ENCODE measurements at regions not wholly inside any gene's neighbourhood (a gene's known extent, or its start where the extent isn't known, plus 50 kb on each side); places are given as distances from the start of the nearest gene placed in this dataset.

DNA sequence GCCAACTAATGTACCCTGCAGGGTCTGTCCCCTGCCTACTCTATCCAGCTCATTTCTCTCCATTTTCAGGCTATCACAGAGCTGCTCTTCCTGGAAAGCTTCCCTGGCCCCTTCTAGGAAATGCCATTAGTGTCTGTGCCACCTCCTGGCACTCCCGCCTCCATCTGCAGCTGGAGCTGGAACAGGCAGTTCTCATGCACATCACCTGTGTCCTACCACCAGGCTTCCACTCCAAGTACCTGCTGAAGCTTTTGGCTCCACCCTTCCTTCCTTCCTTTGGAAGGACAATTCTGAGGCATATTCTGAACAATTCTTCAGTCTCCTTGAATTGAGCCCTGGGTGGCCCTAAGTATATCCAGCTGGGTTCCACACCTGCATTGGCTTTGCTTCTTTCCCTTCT, 156.2 kb upstream of the ZNF618 start:
- no peaks in the 10 kb centered on the region for H3K36me3 ChIP-seq (ENCODE audit: low read depth)
- TF ChIP-seq, protein P1, sequence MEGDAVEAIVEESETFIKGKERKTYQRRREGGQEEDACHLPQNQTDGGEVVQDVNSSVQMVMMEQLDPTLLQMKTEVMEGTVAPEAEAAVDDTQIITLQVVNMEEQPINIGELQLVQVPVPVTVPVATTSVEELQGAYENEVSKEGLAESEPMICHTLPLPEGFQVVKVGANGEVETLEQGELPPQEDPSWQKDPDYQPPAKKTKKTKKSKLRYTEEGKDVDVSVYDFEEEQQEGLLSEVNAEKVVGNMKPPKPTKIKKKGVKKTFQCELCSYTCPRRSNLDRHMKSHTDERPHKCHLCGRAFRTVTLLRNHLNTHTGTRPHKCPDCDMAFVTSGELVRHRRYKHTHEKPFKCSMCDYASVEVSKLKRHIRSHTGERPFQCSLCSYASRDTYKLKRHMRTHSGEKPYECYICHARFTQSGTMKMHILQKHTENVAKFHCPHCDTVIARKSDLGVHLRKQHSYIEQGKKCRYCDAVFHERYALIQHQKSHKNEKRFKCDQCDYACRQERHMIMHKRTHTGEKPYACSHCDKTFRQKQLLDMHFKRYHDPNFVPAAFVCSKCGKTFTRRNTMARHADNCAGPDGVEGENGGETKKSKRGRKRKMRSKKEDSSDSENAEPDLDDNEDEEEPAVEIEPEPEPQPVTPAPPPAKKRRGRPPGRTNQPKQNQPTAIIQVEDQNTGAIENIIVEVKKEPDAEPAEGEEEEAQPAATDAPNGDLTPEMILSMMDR (IDR thresholded peaks at IDR 0.05), result no peak
- H3K4me3 ChIP-seq, result no peak overlapping the region
- ATAC-seq, result no peak
- intact Hi-C loops (cut with DNase I, micrococcal nuclease), result no loop called here
- H3K9me3 ChIP-seq, result peaks cover 5% of the 10 kb centered on the region
- no peaks in the 10 kb centered on the region for H3K4me1 ChIP-seq (ENCODE audit: low read depth)
- DNase-seq, result no peak

DNA sequence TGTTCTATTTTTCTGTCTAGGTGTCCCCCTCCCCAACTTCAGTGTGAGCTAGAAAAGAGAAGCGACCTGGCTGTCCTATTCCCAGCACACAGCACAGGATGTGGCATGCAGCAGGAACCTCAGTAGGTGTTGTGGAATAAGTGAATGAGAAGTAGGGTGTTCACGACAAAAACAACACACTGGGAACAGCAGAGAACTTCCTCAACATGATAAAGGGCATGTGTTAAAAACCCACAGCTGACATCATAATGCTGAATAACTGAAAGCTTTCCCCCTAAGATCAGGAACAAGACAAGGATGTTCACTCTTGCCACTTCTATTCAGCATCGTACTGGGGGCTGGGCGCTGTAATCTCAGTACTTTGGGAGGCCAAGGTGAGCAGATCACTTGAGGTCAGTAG, 155.6 kb upstream of the ZNF618 start:
- TF ChIP-seq, protein P1 (IDR thresholded peaks at IDR 0.05), result no peak
- no peak overlapping the region for H3K4me3 ChIP-seq
- DNase-seq, result no peak
- H3K9me3 ChIP-seq, result peaks cover 5% of the 10 kb centered on the region
- no peak for ATAC-seq
- intact Hi-C loops (cut with DNase I, micrococcal nuclease), result no loop called here
- no peaks in the 10 kb centered on the region for H3K36me3 ChIP-seq (ENCODE audit: low read depth)
- no peaks in the 10 kb centered on the region for H3K4me1 ChIP-seq (ENCODE audit: low read depth)

DNA sequence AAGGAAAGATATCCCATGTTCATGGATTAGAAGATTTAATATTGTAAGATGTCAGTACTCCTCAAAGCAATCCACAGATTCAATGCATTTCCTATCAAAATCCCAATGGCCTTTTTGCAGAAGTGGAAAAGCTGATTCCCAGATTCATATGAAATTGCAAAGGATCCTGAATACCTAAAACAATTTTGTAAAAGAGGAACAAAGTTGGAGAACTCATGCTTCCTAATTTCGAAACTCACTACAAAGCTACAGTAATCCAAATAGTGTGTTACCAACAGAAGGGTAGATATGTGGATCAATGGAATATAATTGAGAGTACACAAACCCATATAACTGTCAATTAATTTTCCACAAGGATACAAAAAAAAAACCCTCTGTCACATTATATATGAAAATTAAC, 154.3 kb upstream of the ZNF618 start:
- no peaks in the 10 kb centered on the region for H3K4me1 ChIP-seq (ENCODE audit: low read depth)
- no peaks in the 10 kb centered on the region for H3K36me3 ChIP-seq (ENCODE audit: low read depth)
- DNase-seq (no peak), ATAC-seq (no peak)
- TF ChIP-seq, protein P1 (IDR thresholded peaks at IDR 0.05), result no peak
- intact Hi-C loops (cut with DNase I, micrococcal nuclease), result no loop called here
- H3K4me3 ChIP-seq, result no peak overlapping the region
- no peaks in the 10 kb centered on the region for H3K9me3 ChIP-seq

DNA sequence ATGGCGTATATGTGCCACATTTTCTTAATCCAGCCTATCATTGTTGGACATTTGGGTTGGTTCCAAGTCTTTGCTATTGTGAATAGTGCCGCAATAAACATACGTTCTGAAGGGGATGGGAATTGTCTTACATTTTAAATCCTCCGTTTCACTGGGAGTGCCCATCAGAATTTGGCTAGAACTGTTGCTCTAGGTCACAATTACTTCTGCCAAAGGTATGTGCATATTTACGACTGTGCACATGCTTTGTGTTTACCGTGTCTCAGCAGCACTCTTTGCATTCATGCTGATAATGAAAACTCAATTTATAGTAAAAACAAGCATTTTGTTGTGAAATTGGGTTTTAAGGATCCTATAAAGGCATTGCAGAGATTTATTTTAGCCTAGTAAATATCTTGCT, 151.9 kb upstream of the ZNF618 start:
- intact Hi-C loops (cut with DNase I, micrococcal nuclease), result no loop called here
- ATAC-seq (no peak), DNase-seq (no peak)
- TF ChIP-seq, protein P1 (IDR thresholded peaks at IDR 0.05), result no peak
- Histone ChIP-seq H3K4me1 (ENCODE audit: low read depth) (no peaks in the 10 kb centered on the region), H3K36me3 (ENCODE audit: low read depth) (no peaks in the 10 kb centered on the region), H3K4me3 (no peak overlapping the region), H3K9me3 (peaks cover 10% of the 10 kb centered on the region)

DNA sequence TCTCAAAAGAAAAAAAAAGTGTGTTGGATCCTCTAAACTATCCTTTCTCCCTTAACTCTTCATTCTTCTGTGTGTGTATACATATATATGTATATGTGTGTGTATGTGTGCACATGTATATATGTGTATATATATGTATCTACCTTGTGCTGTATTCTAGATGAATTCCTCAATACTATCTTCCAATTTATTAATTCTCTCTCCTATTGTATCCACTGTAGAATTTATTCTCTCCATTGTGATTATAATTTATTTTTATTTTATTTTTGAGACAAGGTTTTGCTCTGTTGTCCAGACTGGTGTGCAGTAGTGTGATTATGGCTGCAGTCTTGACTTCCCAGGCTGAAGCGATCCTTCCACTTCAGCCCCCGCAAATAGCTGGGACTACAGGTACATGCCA, 147.1 kb upstream of the ZNF618 start:
- H3K9me3 ChIP-seq, result peaks cover 11% of the 10 kb centered on the region
- no peaks in the 10 kb centered on the region for H3K36me3 ChIP-seq (ENCODE audit: low read depth)
- intact Hi-C loops (cut with DNase I, micrococcal nuclease), result no loop called here
- H3K4me1 ChIP-seq (ENCODE audit: low read depth), result no peaks in the 10 kb centered on the region
- ATAC-seq, result no peak
- TF ChIP-seq, protein P1 (IDR thresholded peaks at IDR 0.05), result no peak
- DNase-seq, result no peak
- H3K4me3 ChIP-seq, result no peak overlapping the region

DNA sequence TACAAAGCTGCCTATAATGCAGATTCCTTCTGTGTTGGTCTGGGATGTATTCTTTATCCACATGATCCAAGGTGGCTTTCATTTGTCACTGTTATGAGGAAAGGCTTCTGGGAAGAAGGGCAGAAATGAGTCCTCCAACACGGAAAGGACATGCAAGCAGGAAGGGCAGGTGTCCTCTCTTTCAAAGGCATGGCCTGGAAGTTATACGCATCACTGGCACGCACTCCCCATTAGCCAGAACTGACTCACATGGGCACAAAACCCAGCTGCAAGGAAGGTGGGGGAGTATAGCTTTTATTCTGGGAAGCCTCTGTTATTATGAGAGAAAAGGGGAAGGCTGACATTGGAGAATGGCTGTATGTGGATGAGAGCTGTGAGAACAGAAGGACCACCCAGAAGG, 141.3 kb upstream of the ZNF618 start:
- Histone ChIP-seq H3K9me3 (no peaks in the 10 kb centered on the region), H3K4me3 (no peak overlapping the region), H3K4me1 (ENCODE audit: low read depth) (no peaks in the 10 kb centered on the region), H3K36me3 (ENCODE audit: low read depth) (no peaks in the 10 kb centered on the region)
- DNase-seq (no peak), ATAC-seq (no peak)
- intact Hi-C loops (cut with DNase I, micrococcal nuclease), result no loop called here
- TF ChIP-seq, protein P1 (IDR thresholded peaks at IDR 0.05), result no peak
